ENCODE measurements at regions not wholly inside any gene's neighbourhood (a gene's known extent, or its start where the extent isn't known, plus 50 kb on each side); places are given as distances from the start of the nearest gene placed in this dataset.
"Not testable (repeated sequence)": the region's sequence is repeated elsewhere in the genome, so short reads cannot be mapped to it uniquely, and the experiment has no call there.

GRCh38 chr17:53208935-53209334 lies 613.8 kb upstream of the KIF2B start:
- not testable (repeated sequence) for TF ChIP-seq JUND (IDR thresholded peaks at IDR 0.05); FOXJ3 (CRISPR knock-in tag; IDR thresholded peaks at IDR 0.05)
- TF ChIP-seq, protein P1, sequence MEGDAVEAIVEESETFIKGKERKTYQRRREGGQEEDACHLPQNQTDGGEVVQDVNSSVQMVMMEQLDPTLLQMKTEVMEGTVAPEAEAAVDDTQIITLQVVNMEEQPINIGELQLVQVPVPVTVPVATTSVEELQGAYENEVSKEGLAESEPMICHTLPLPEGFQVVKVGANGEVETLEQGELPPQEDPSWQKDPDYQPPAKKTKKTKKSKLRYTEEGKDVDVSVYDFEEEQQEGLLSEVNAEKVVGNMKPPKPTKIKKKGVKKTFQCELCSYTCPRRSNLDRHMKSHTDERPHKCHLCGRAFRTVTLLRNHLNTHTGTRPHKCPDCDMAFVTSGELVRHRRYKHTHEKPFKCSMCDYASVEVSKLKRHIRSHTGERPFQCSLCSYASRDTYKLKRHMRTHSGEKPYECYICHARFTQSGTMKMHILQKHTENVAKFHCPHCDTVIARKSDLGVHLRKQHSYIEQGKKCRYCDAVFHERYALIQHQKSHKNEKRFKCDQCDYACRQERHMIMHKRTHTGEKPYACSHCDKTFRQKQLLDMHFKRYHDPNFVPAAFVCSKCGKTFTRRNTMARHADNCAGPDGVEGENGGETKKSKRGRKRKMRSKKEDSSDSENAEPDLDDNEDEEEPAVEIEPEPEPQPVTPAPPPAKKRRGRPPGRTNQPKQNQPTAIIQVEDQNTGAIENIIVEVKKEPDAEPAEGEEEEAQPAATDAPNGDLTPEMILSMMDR (IDR thresholded peaks at IDR 0.05), result not testable (repeated sequence)
- TF ChIP-seq, protein P2, sequence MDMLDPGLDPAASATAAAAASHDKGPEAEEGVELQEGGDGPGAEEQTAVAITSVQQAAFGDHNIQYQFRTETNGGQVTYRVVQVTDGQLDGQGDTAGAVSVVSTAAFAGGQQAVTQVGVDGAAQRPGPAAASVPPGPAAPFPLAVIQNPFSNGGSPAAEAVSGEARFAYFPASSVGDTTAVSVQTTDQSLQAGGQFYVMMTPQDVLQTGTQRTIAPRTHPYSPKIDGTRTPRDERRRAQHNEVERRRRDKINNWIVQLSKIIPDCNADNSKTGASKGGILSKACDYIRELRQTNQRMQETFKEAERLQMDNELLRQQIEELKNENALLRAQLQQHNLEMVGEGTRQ (IDR thresholded peaks at IDR 0.05; ENCODE audit: borderline replicate concordance, low read depth, low read length), result not testable (repeated sequence)
